Keratinocyte (primary cell): ENCODE measurements at regions not wholly inside any gene's neighbourhood (a gene's known extent, or its start where the extent isn't known, plus 50 kb on each side); places are given as distances from the start of the nearest gene placed in this dataset.

Experiments used
- DNase-seq: peaks from one replicate; pipeline ENCODE4 v3.0.0-alpha.2; 2011; ENCODE audit warnings: low read depth, missing footprints, low spot score
- FAIRE-seq: peaks from 2 replicates; lab custom pipeline; 2011; peaks lifted over from hg19 to GRCh38; lab: Jason Lieb, UNC
- H2AFZ ChIP-seq: 2 replicates; pipeline ENCODE4 v1.6.0; 2012; ENCODE audit warnings: low read length, control low read depth, inconsistent platforms; ENCODE audit not compliant: control insufficient read depth
- H3K27ac ChIP-seq: 2 replicates; pipeline ENCODE4 v1.5.1; 2011; ENCODE audit warnings: low read length; ENCODE audit not compliant: control insufficient read depth, insufficient read depth
- H3K27me3 ChIP-seq: 3 replicates; pipeline ENCODE4 v1.6.0; 2011; ENCODE audit warnings: low read length; ENCODE audit not compliant: control insufficient read depth, insufficient read depth; ENCODE audit errors: extremely low read depth
- H3K36me3 ChIP-seq, 2 experiments: 2 replicates in 1 of 2; 3 replicates in 1 of 2; pipeline ENCODE4 v1.5.1; 2011; ENCODE audit warnings: low read length in 2 of 2, mild to moderate bottlenecking in 1 of 2; ENCODE audit not compliant: control insufficient read depth in 2 of 2, insufficient read depth in 2 of 2; ENCODE audit errors: extremely low read depth in 1 of 2
- H3K4me1 ChIP-seq: 3 replicates; pipeline ENCODE4 v1.5.1; 2011; ENCODE audit warnings: low read length; ENCODE audit not compliant: control insufficient read depth, insufficient read depth; ENCODE audit errors: extremely low read depth
- H3K4me2 ChIP-seq: 3 replicates; pipeline ENCODE4 v1.6.0; 2011; ENCODE audit warnings: low read depth, low read length; ENCODE audit not compliant: control insufficient read depth, insufficient read depth; ENCODE audit errors: extremely low read depth
- H3K4me3 ChIP-seq, 3 experiments: fragments of 200-600 bp in 1 of 3; sonication (generic) in 1 of 3; 2 replicates in 2 of 3; 3 replicates in 1 of 3; pipeline ENCODE4 v1.5.1; 2011 to 2016; ENCODE audit warnings: low read length in 3 of 3, mild to moderate bottlenecking in 3 of 3, control low read depth in 2 of 3, inconsistent platforms in 1 of 3, low read depth in 1 of 3, mixed read lengths in 1 of 3, mixed run types in 1 of 3, moderate library complexity in 1 of 3; ENCODE audit not compliant: control insufficient read depth in 2 of 3, insufficient read depth in 2 of 3; ENCODE audit errors: extremely low read depth in 1 of 3
- H3K79me2 ChIP-seq: 2 replicates; pipeline ENCODE4 v1.6.0; 2012; ENCODE audit warnings: low read length; ENCODE audit not compliant: control insufficient read depth, insufficient read depth
- H3K9ac ChIP-seq: 3 replicates; pipeline ENCODE4 v1.6.0; 2011; ENCODE audit warnings: low read length; ENCODE audit not compliant: control insufficient read depth, insufficient read depth; ENCODE audit errors: extremely low read depth
- H3K9me1 ChIP-seq: 3 replicates; pipeline ENCODE4 v1.6.0; 2011; ENCODE audit warnings: low read length; ENCODE audit not compliant: control insufficient read depth, insufficient read depth; ENCODE audit errors: extremely low read depth
- H3K9me3 ChIP-seq: 2 replicates; pipeline ENCODE4 v1.5.1; 2012; ENCODE audit warnings: low read depth, low read length; ENCODE audit not compliant: control insufficient read depth
- H4K20me1 ChIP-seq: 3 replicates; pipeline ENCODE4 v1.6.0; 2011; ENCODE audit warnings: low read length; ENCODE audit not compliant: control insufficient read depth, insufficient read depth; ENCODE audit errors: extremely low read depth
- CTCF ChIP-seq, 3 experiments: IDR thresholded peaks in 1 of 3; conservative IDR thresholded peaks in 1 of 3; optimal IDR thresholded peaks in 1 of 3; 2 replicates in 2 of 3; 3 replicates in 1 of 3; pipeline versions ENCODE3 to v1.5.1; 2011; ENCODE audit warnings: low read length in 3 of 3, mild to moderate bottlenecking in 3 of 3, moderate library complexity in 2 of 3, control low read depth in 1 of 3, inconsistent platforms in 1 of 3; ENCODE audit not compliant: insufficient read depth in 2 of 3; ENCODE audit errors: extremely low read depth in 1 of 3
- EZH2 ChIP-seq: IDR thresholded peaks from one replicate; pipeline ENCODE4 v1.6.1; 2012; ENCODE audit warnings: inconsistent platforms, mild to moderate bottlenecking, low read length, moderate library complexity
- dilution Hi-C: fragments of 300-500 bp; cut with MboI; formaldehyde crosslinking; loops from one replicate; pipeline ENCODE4 v1.7.0; 2020; ENCODE audit warnings: low sequenced_read_pairs; ENCODE audit not compliant: extremely low pct_ligation_motif_present

DNA sequence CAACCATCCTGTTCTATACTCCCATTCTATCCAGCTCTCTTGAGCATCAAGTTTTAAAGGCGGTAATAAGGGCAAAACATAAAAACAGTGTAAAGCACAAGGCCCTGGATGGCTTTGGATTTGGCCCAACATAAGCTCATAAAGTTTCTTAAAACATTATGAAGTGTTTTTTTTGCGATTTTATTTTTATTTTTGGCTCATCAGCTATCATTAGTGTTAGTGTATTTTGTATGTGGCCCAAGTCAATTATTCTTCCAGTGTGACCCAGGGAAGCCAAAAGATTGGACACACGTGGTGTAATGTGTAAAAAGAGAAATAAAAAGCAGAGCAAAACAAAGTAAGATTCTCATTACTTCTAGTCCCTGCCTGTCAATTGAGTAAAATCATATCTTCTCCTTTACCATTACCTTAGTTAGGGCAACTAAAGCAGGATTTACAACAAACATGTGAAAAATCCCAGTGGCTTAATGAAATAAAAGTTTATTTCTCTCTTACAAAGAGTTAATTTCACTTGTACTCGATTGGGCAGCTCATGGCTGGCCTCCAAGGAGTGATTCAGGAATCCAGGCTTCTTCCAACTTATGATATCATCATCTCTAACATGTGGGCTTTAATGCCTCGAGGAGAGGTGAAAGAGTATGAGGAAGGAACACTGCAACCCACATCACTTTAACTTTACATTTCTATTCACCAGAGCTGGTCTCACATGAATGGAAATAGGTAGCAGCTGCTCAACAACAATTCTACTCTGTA lies 725.2 kb upstream of the SLITRK1 start:
- Histone ChIP-seq H4K20me1 (no peaks in the 10 kb centered on the region), H3K27ac (no peak overlapping the region), H3K27me3 (no peaks in the 10 kb centered on the region), H3K4me1 (no peaks in the 10 kb centered on the region), H3K9me3 (no peaks in the 10 kb centered on the region), H3K36me3 (no peaks in the 10 kb centered on the region), H3K79me2 (no peaks in the 10 kb centered on the region), H2AFZ (no peak overlapping the region), H3K9me1 (no peaks in the 10 kb centered on the region), H3K4me2 (no peak overlapping the region), H3K9ac (no peak overlapping the region), H3K4me3 (no peak overlapping the region)
- dilution Hi-C loops: no loop called here
- DNase-seq (no peak), FAIRE-seq (peak; percentile 81)
- TF ChIP-seq CTCF (optimal IDR thresholded peaks at IDR 0.05 in 1 of 3, IDR thresholded peaks at IDR 0.05 in 1 of 3, conservative IDR thresholded peaks at IDR 0.05 in 1 of 3; ENCODE audit: extremely low read depth in 1 of 3, insufficient read depth in 2 of 3, low read length in 3 of 3) (no peak), EZH2 (no peak)

DNA sequence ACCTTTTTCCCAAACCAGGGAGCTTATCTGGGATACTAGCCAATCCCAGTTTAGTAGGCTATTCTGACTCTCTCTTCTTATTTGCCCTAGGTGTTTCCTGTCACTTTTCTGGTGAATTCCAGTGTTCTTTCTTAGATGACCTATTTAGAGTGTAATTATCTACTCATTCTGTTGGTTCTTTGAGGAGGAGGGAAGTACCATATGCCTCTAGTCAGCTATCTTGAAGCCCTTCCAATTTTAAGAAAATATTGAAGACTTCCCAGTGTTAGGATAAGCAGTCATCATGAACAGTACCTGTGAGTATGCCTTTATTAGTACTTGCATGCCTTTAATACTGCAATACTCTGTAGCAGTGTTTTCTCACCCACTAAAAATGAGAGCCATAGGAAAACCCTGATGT lies 724.3 kb upstream of the SLITRK1 start:
- Histone ChIP-seq H2AFZ (no peak overlapping the region), H3K9me3 (no peaks in the 10 kb centered on the region), H3K4me3 (no peak overlapping the region), H3K27me3 (no peaks in the 10 kb centered on the region), H3K9me1 (no peaks in the 10 kb centered on the region), H3K79me2 (no peaks in the 10 kb centered on the region), H3K4me2 (no peak overlapping the region), H3K27ac (no peak overlapping the region), H3K4me1 (no peaks in the 10 kb centered on the region), H4K20me1 (no peaks in the 10 kb centered on the region), H3K9ac (no peak overlapping the region), H3K36me3 (no peaks in the 10 kb centered on the region)
- dilution Hi-C loops: no loop called here
- DNase-seq: no peak
- FAIRE-seq: no peak
- TF ChIP-seq CTCF (optimal IDR thresholded peaks at IDR 0.05 in 1 of 3, IDR thresholded peaks at IDR 0.05 in 1 of 3, conservative IDR thresholded peaks at IDR 0.05 in 1 of 3; ENCODE audit: extremely low read depth in 1 of 3, insufficient read depth in 2 of 3, low read length in 3 of 3) (no peak), EZH2 (no peak)
